Mesenchymal stem cell (in vitro differentiated cells and primary cell): ENCODE measurements at regions not wholly inside any gene's neighbourhood (a gene's known extent, or its start where the extent isn't known, plus 50 kb on each side); places are given as distances from the start of the nearest gene placed in this dataset.
"Not testable (repeated sequence)": the region's sequence is repeated elsewhere in the genome, so short reads cannot be mapped to it uniquely, and the experiment has no call there.

ENCODE experiments used
- DNase-seq: peaks from one replicate; pipeline ENCODE4 v3.0.0-alpha.2; 2013
- H2AFZ ChIP-seq: one replicate; pipeline ENCODE4 v1.6.1; 2013; ENCODE audit warnings: low read depth, mild to moderate bottlenecking, control low read depth, inconsistent platforms, low read length, moderate library complexity
- H2AK5ac ChIP-seq: 2 replicates; pipeline ENCODE4 v1.6.1; 2013; ENCODE audit warnings: low read length, moderate library complexity, mild to moderate bottlenecking, inconsistent platforms; ENCODE audit not compliant: severe bottlenecking
- H2BK120ac ChIP-seq: one replicate; pipeline ENCODE4 v1.6.1; 2013; ENCODE audit warnings: low read depth, mild to moderate bottlenecking, inconsistent platforms, low read length, moderate library complexity
- H2BK12ac ChIP-seq, 2 experiments: one replicate each; pipeline ENCODE4 v1.6.1; 2013; ENCODE audit warnings: inconsistent platforms in 2 of 2, low read length in 2 of 2, mild to moderate bottlenecking in 2 of 2, moderate library complexity in 2 of 2, control low read depth in 1 of 2
- H2BK15ac ChIP-seq: one replicate; pipeline ENCODE4 v1.6.1; 2013; ENCODE audit warnings: mild to moderate bottlenecking, low read depth, inconsistent platforms; ENCODE audit not compliant: poor library complexity, severe bottlenecking
- H2BK5ac ChIP-seq: 2 replicates; pipeline ENCODE4 v1.6.1; 2013; ENCODE audit warnings: low read depth, mild to moderate bottlenecking, low read length, control low read depth, inconsistent platforms; ENCODE audit not compliant: poor library complexity, severe bottlenecking
- H3K14ac ChIP-seq, 2 experiments: one replicate each; pipeline ENCODE4 v1.6.1; 2013; ENCODE audit warnings: inconsistent platforms in 2 of 2, low read length in 2 of 2, control low read depth in 1 of 2, mild to moderate bottlenecking in 1 of 2, moderate library complexity in 1 of 2
- H3K18ac ChIP-seq, 2 experiments: one replicate each; pipeline ENCODE4 v1.6.1; 2013; ENCODE audit warnings: inconsistent platforms in 2 of 2, low read length in 2 of 2, control low read depth in 1 of 2, low read depth in 1 of 2, mild to moderate bottlenecking in 1 of 2
- H3K23ac ChIP-seq, 2 experiments: one replicate each; pipeline ENCODE4 v1.6.1; 2013; ENCODE audit warnings: inconsistent platforms in 2 of 2, low read length in 2 of 2, mild to moderate bottlenecking in 2 of 2, moderate library complexity in 2 of 2, control low read depth in 1 of 2
- H3K27ac ChIP-seq: 2 replicates; pipeline ENCODE4 v1.5.1; 2013; ENCODE audit warnings: mild to moderate bottlenecking, moderate library complexity, low read length, control low read depth, inconsistent platforms; ENCODE audit not compliant: poor library complexity, severe bottlenecking
- H3K27me3 ChIP-seq, 2 experiments: 2 replicates each; pipeline versions ENCODE4 v1.6.1 to v1.7.0; 2013; ENCODE audit warnings: low read length in 2 of 2, mild to moderate bottlenecking in 2 of 2, moderate library complexity in 2 of 2, control low read depth in 1 of 2, inconsistent platforms in 1 of 2; ENCODE audit not compliant: control insufficient read depth in 1 of 2, insufficient read depth in 1 of 2
- H3K36me3 ChIP-seq, 2 experiments: 2 replicates each; pipeline versions ENCODE4 v1.6.1 to v1.7.0; 2013; ENCODE audit warnings: low read length in 2 of 2, control low read depth in 1 of 2, inconsistent platforms in 1 of 2, low read depth in 1 of 2, mild to moderate bottlenecking in 1 of 2; ENCODE audit not compliant: insufficient read depth in 2 of 2, control insufficient read depth in 1 of 2
- H3K4ac ChIP-seq, 2 experiments: one replicate each; pipeline ENCODE4 v1.6.1; 2013; ENCODE audit warnings: inconsistent platforms in 2 of 2, low read length in 2 of 2, mild to moderate bottlenecking in 2 of 2, moderate library complexity in 2 of 2, control low read depth in 1 of 2, low read depth in 1 of 2
- H3K4me1 ChIP-seq: 2 replicates; pipeline ENCODE4 v1.6.1; 2013; ENCODE audit warnings: low read depth, low read length, control low read depth; ENCODE audit not compliant: control insufficient read depth, insufficient read depth
- H3K4me2 ChIP-seq: 2 replicates; pipeline ENCODE4 v1.6.1; 2013; ENCODE audit warnings: low read length, mild to moderate bottlenecking, inconsistent platforms; ENCODE audit not compliant: poor library complexity, severe bottlenecking
- H3K4me3 ChIP-seq, 2 experiments: 2 replicates each; pipeline versions ENCODE4 v1.5.1 to v1.7.0; 2013; ENCODE audit warnings: low read length in 2 of 2, mild to moderate bottlenecking in 2 of 2, control low read depth in 1 of 2, low read depth in 1 of 2; ENCODE audit not compliant: insufficient read depth in 1 of 2
- H3K79me1 ChIP-seq: replicated peaks from 2 replicates; pipeline ENCODE4 v1.6.1; 2013; ENCODE audit warnings: mild to moderate bottlenecking, control low read depth, low read length, inconsistent platforms; ENCODE audit not compliant: poor library complexity, severe bottlenecking
- H3K9ac ChIP-seq: 2 replicates; pipeline ENCODE4 v1.7.0; 2013; ENCODE audit warnings: mild to moderate bottlenecking, low read length, moderate library complexity
- H3K9me3 ChIP-seq: 2 replicates; pipeline ENCODE4 v1.7.0; 2013; ENCODE audit warnings: mild to moderate bottlenecking, low read length; ENCODE audit not compliant: control insufficient read depth
- H4K8ac ChIP-seq: one replicate; pipeline ENCODE4 v1.6.1; 2013; ENCODE audit warnings: inconsistent platforms, mild to moderate bottlenecking, low read length, moderate library complexity
- H4K91ac ChIP-seq: one replicate; pipeline ENCODE4 v1.6.1; 2013; ENCODE audit warnings: mild to moderate bottlenecking, low read length, inconsistent platforms
- WGBS: methylation state at CpG from one replicate; pipeline ENCODE4 v1.1.7; 2013; ENCODE audit warnings: mixed read lengths; 5-methylcytosine and 5-hydroxymethylcytosine counted together

DNA sequence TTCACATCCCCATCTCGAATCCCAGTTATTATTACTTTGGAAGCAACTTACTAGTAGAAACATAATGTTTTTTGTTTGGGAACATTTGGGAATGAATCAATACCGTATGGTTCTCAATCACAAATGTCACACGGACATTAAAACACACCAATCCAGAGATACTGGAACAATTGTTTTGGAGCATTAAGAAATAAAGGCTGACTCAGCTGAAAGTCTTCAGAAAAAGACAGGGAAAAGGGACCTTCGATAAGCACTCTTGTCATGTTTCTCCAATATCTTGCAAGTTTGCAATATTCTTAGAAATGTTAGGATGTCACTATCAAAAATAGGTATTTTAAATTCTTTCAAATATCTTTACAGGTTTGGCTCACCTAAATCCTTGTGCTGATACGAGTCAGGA lies 362.4 kb downstream of the CETN3 start:
- no CpG with 5 or more reads among the region's 5 CpGs for WGBS
- H3K9me3 ChIP-seq = no peaks in the 10 kb centered on the region

DNA sequence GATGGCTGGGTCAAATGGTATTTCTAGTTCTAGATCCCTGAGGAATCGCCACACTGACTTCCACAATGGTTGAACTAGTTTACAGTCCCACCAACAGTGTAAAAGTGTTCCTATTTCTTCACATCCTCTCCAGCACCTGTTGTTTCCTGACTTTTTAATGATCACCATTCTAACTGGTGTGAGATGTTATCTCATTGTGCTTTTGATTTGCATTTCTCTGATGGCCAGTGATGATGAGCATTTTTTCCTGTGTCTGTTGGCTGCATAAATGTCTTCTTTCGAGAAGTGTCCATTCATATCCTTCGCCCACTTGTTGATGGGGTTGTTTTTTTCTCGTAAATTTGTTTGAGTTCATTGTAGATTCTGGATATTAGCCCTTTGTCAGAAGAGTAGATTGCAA lies 369.5 kb downstream of the CETN3 start:
- H2BK120ac ChIP-seq = not testable (repeated sequence)
- WGBS = 83% methylated on average over 1 of the region's 4 CpGs

More for the DNA sequence above, 362.4 kb downstream of the CETN3 start:
- Histone ChIP-seq H3K27ac (no peak overlapping the region), H3K4me2 (no peak overlapping the region), H4K8ac (no peak overlapping the region), H2BK12ac (no peak overlapping the region), H2BK120ac (no peak overlapping the region), H4K91ac (no peak overlapping the region), H2BK15ac (no peak overlapping the region), H2BK5ac (no peak overlapping the region), H3K4ac (no peak overlapping the region), H2AK5ac (no peak overlapping the region), H3K14ac (no peak overlapping the region), H2AFZ (no peak overlapping the region), H3K36me3 (no peaks in the 10 kb centered on the region), H3K4me1 (no peaks in the 10 kb centered on the region), H3K23ac (no peak overlapping the region), H3K4me3 (no peak overlapping the region), H3K9ac (no peak overlapping the region), H3K27me3 (no peaks in the 10 kb centered on the region), H3K79me1 (no peaks in the 10 kb centered on the region), H3K18ac (no peak overlapping the region)
- no peak for DNase-seq

DNA sequence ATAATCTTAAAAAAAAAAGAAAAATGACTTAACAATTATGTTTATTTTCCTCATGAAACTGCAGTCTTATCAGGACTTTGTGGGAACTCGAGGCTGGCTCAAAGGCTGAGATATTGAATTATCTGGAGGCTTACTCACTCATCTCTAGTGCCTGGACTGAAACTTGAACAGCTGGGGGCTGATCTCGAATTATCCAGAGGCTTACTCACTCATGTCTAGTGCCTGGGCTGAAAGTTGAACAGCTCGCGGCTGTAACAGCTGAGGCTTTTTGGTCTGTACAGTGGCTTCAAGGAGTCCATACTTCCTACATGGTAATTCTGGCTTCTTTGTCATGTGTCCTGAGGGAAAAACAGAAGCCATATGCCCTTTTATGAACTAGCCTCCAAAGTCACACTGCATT lies 371.9 kb downstream of the CETN3 start:
- no peak overlapping the region for H4K8ac ChIP-seq
- no peak overlapping the region for H2BK5ac ChIP-seq
- WGBS = 35% methylated on average over 4 of the region's 4 CpGs
- no peak overlapping the region for H2BK120ac ChIP-seq
- H3K18ac ChIP-seq = no peak overlapping the region
- H3K4me1 ChIP-seq = no peaks in the 10 kb centered on the region
- no peak overlapping the region for H3K14ac ChIP-seq
- no peak overlapping the region for H2BK15ac ChIP-seq
- H2AFZ ChIP-seq = no peak overlapping the region
- H3K27me3 ChIP-seq = no peaks in the 10 kb centered on the region
- H2AK5ac ChIP-seq = no peak overlapping the region
- H3K4ac ChIP-seq = no peak overlapping the region
- no peak overlapping the region for H2BK12ac ChIP-seq
- no peak overlapping the region for H3K4me2 ChIP-seq
- no peak overlapping the region for H3K27ac ChIP-seq
- H3K9ac ChIP-seq = no peak overlapping the region
- H3K36me3 ChIP-seq = no peaks in the 10 kb centered on the region
- peak; percentile 55 for DNase-seq
- no peaks in the 10 kb centered on the region for H3K79me1 ChIP-seq
- H3K23ac ChIP-seq = no peak overlapping the region
- H3K9me3 ChIP-seq = peaks cover 10% of the 10 kb centered on the region
- H3K4me3 ChIP-seq = no peak overlapping the region
- no peak overlapping the region for H4K91ac ChIP-seq

More for the DNA sequence above, 369.5 kb downstream of the CETN3 start:
- not testable (repeated sequence) for H3K9me3 ChIP-seq, H2AFZ ChIP-seq, H3K4me1 ChIP-seq, H4K91ac ChIP-seq, H3K79me1 ChIP-seq, H3K4me3 ChIP-seq, H3K4me2 ChIP-seq, H2BK5ac ChIP-seq, H2BK12ac ChIP-seq, H3K4ac ChIP-seq, H2BK15ac ChIP-seq, H3K14ac ChIP-seq, H3K23ac ChIP-seq, H4K8ac ChIP-seq, H2AK5ac ChIP-seq, H3K36me3 ChIP-seq, DNase-seq, H3K9ac ChIP-seq, H3K18ac ChIP-seq, H3K27me3 ChIP-seq, H3K27ac ChIP-seq

GRCh38 chr5:90022711-90023053 lies 386.9 kb downstream of the CETN3 start:
- no peaks in the 10 kb centered on the region for H3K79me1 ChIP-seq
- H3K27me3 ChIP-seq = no peaks in the 10 kb centered on the region
- H2BK5ac ChIP-seq = no peak overlapping the region
- H3K4ac ChIP-seq = no peak overlapping the region
- no peak overlapping the region for H2AFZ ChIP-seq
- no peak overlapping the region for H3K9ac ChIP-seq
- no peak overlapping the region for H3K4me3 ChIP-seq
- no peak overlapping the region for H3K27ac ChIP-seq
- no peak overlapping the region for H3K18ac ChIP-seq
- no peak overlapping the region for H3K14ac ChIP-seq
- H2BK12ac ChIP-seq = no peak overlapping the region
- H3K4me2 ChIP-seq = no peak overlapping the region
- DNase-seq = peak; percentile 43
- H2AK5ac ChIP-seq = no peak overlapping the region
- no peaks in the 10 kb centered on the region for H3K9me3 ChIP-seq
- H3K23ac ChIP-seq = no peak overlapping the region
- H2BK120ac ChIP-seq = no peak overlapping the region
- no peaks in the 10 kb centered on the region for H3K36me3 ChIP-seq
- H3K4me1 ChIP-seq = no peaks in the 10 kb centered on the region
- no peak overlapping the region for H4K91ac ChIP-seq
- H4K8ac ChIP-seq = no peak overlapping the region
- H2BK15ac ChIP-seq = no peak overlapping the region
